Uterus (tissue), 2 donors: ENCODE measurements at regions not wholly inside any gene's neighbourhood (a gene's known extent, or its start where the extent isn't known, plus 50 kb on each side); places are given as distances from the start of the nearest gene placed in this dataset.

Source experiments
- POLR2A ChIP-seq, 2 donors: fragments of 450-650 bp; IDR thresholded peaks; one replicate each; pipeline ENCODE4 v1.6.1; 2016; ENCODE audit warnings: antibody characterized with exemption in 2 of 2, mild to moderate bottlenecking in 1 of 2, moderate library complexity in 1 of 2
- TF ChIP-seq, protein P1 (sequence below), 4 experiments: fragments of 200-600 bp in 2 of 4; fragments of 450-650 bp in 2 of 4; sonication (generic) in 2 of 4; IDR thresholded peaks; one replicate each; pipeline ENCODE4 v1.5.1; 2016 to 2019; ENCODE audit warnings: antibody characterized with exemption in 4 of 4, mild to moderate bottlenecking in 2 of 4, moderate library complexity in 1 of 4

DNA sequence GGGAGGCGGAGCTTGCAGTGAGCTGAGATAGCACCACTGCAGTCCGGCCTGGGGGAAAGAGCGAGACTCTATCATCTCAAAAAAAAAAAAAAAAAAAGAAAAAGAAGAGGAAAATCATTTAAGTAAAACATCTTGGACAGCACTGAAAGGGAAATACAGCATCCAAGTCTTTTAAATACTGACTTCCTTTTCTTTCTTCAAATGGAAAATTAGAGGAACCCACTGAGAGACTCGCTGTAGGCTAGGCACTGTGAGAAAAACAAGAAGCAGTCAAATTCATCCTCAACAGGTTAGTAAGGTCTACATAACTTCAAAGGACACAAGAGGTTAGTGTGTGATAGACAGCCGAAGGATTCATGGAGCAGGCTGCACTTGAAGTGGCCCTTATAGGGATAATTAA is 243.7 kb downstream of the BLID start:
- TF ChIP-seq, protein P1, sequence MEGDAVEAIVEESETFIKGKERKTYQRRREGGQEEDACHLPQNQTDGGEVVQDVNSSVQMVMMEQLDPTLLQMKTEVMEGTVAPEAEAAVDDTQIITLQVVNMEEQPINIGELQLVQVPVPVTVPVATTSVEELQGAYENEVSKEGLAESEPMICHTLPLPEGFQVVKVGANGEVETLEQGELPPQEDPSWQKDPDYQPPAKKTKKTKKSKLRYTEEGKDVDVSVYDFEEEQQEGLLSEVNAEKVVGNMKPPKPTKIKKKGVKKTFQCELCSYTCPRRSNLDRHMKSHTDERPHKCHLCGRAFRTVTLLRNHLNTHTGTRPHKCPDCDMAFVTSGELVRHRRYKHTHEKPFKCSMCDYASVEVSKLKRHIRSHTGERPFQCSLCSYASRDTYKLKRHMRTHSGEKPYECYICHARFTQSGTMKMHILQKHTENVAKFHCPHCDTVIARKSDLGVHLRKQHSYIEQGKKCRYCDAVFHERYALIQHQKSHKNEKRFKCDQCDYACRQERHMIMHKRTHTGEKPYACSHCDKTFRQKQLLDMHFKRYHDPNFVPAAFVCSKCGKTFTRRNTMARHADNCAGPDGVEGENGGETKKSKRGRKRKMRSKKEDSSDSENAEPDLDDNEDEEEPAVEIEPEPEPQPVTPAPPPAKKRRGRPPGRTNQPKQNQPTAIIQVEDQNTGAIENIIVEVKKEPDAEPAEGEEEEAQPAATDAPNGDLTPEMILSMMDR (IDR thresholded peaks at IDR 0.05), result no peak
- no peak for TF ChIP-seq POLR2A (IDR thresholded peaks at IDR 0.05)
